COLO668 (cell line): ENCODE measurements at regions not wholly inside any gene's neighbourhood (a gene's known extent, or its start where the extent isn't known, plus 50 kb on each side); places are given as distances from the start of the nearest gene placed in this dataset.

Source experiments
- DNase-seq: peaks from one replicate; lab custom pipeline; 2025; ENCODE audit not compliant: unreplicated experiment; lab: John Stamatoyannopoulos, UW

DNA sequence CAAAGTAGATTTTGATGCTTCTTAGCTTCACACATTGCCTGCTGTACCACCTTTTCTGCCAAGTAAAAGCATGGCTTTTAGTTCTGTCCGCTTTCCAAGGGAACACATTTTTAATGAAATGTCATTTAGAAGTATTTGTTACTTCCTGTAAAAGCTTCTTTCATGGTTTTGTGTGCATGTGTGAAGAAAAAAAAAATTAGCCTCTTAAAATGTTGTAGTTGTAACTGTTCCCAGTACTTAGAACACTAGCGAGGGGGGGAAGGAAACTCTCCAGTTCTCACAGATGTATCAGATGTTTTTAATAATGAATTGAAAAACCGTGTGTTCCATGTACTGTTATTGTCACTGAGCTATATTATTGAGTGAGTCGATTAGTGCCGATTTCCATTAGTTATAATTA lies 568.3 kb upstream of the ADGRL2 start:
- DNase-seq: no peak

DNA sequence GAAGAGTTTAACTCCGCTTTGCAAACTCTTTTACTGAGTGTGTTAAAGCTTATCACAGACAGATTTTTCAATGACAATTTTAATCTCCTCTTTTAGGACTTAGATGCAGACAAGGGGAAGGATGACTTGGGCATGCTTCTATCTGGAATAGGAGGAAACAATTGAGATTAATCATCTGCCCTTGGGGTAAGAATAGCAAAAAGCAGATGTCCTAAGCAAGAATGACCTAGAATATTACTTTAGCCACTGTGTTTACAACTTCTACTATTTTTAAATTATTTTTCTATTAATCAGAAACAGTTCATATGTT lies 569.0 kb upstream of the ADGRL2 start:
- no peak for DNase-seq

DNA sequence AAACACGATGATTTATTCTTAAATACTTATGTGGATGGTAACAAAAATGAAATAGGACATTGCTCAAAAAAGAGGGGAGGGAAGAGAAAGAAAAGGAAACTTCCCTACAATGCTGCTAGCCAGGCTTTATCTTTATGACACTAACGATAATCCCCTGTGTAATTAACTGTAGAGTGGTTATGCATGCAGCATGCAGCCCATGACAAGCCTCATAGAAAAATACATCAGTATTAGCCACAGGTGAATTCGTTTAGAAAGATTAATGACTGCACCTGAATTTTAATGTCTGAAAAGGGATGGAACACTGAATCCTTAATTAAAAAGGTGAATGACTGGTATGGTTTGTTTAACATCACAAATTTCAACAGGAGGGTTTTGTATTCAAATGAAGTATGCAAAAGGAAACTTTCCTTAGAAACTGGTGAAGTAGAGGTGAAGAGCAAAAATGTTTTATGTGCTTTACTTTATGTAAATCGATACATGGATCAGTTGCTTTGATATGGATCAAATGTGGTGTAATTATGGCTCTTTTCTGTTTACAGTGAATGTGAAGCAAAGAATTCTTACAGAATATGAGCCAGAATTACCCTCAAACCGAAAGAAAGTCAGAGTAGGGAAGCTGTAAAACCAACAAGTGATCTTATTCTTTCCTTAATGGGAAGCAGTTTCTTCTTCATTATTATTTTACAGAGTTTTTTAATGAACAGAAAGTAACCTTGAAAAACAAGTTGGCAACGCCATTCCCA lies 569.6 kb upstream of the ADGRL2 start:
- DNase-seq: no peak

DNA sequence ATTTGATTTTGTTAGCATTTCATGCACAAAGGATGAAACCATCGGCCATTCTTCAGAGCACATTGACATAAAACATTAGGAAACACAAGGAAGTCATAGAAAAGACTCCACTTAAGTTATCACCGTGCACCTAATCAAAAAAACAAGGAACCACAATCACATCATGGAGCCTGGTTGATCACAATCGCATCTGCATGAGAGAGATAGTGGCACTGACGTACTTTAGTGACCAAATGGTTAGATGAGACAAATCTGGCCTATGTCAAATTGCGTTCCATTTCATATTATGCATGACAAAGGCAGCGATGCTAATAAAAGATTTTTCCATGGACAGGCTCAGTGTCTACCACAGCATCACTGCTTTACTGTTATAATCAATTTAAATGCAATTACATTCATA lies 571.8 kb upstream of the ADGRL2 start:
- DNase-seq: no peak

DNA sequence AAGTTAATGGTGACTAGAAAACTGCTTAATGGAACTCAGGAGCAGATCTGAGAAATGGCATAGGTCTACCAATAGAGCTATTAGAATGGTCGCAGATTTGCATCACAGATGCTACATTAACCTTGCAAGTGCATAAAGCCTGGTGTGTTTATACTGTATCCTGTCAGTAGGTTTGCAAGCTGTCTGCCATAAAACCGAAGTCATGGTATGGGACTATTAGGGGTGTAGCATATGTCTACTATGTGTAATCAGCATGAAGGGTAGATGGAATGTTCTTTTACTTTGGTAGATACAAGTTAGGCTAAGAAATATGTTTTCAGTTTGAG lies 574.2 kb upstream of the ADGRL2 start:
- DNase-seq: no peak

DNA sequence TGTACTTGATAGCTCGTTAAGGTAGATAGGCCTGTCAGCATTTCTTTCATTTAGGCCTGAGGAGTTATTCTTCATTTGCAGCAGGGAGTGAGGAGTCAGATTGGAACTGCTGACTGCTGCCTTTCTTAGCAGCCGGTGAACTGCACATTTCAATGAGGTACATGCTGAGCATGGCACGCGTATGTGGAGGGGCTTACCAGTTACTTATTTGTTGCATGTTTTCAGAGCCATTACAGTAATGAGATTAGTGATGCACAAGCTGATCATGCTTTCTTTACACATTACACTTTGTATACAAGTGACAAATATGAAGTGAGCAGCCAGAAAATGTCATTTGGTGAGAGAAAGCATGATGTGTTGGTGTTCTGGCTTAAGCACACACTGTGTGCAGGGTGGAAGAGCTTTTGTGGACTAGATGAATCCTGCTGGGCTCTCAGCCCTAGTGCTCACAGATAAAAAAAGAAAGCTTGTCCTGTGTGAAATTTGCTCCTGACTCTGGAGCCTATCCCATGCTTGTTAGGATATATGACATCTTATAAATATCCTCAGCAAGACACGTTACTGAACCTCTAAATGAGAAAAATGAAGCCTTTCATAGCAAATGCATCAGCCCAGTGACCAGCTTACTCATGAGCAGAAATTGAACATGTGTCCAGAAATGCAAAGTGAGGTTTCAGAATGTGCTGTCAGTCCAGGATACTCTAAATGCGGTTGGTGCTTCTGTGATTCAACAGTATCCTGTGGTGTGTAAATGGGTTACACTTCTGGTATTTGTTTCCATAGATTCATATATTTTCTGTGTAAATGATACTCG lies 574.7 kb upstream of the ADGRL2 start:
- no peak for DNase-seq

DNA sequence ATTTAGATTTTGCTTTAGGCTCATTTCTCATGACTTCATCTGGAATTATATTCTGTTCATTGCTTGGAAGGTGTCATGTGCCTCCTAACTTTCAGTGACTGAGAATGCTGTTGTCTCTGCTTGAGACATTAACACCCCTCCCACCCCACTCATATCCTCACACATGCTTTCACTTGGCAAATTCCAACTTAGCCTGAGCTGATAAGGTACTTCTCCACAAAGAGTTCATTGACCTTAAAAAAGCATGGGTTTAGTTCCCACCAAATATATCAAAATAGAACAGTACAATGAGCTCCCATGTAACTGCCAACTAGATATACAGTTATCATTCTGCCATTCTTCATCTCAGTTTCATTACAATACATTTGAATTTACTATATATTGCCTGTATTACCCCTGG lies 576.5 kb upstream of the ADGRL2 start:
- DNase-seq: no peak

DNA sequence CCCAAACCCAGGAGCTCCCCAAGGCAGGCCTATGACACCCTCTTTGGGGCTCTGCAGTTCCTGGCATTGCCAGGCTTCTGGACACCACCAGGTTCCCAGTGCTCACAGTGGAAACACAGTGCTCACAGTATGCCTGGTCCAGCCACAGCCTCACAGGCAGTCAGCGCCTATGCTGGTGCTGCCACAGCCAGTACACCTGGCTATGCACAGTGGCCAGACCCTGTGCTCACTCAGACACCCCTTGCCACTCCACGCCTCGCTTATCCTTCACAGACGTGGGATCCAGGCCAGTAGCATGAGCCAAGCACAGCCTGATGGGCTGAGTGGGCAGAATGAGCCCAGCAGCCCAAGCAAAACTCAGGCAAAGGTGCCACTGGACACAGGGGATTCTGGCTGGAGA lies 579.2 kb upstream of the ADGRL2 start:
- no peak for DNase-seq

DNA sequence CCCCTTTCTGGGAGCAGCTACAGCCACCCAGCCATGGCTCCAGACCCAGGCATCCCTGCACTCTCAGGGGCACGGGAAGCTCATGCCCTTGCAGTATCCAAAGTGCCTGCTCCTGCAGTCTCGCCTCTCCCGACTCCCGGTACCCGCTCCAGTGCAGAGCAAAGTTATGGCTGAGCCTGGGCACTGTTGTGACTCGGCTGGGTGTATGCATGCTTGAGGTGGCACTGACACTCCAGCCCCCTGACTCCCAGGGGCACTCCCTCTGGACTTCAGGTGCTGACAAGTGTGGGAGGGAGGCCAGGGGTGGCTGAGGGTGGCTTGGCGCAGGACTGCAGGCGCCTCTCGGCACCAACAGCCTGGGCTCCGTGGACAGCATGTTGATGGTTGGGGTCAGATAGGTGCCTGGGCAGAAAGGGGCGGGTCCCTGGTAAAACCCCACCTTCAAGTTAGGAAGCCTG lies 580.1 kb upstream of the ADGRL2 start:
- no peak for DNase-seq

DNA sequence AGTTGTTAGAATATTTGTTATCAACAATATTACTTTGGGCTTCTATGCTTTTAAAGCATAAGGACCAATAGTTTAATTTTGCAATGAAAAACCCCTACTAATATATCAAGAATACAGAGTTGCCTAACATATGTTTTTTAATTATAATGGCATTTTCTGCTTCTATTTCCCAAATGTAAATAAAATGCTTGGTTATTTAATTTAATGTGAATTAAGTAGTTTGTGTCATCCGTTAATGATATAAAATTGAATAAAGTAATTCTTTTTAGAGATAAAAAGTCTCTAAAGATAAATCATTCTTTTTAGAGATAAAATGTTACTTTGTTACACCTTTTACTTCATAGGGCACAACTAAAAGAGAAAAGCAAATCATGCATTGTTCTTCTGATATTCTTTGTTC lies 583.7 kb upstream of the ADGRL2 start:
- DNase-seq: no peak

DNA sequence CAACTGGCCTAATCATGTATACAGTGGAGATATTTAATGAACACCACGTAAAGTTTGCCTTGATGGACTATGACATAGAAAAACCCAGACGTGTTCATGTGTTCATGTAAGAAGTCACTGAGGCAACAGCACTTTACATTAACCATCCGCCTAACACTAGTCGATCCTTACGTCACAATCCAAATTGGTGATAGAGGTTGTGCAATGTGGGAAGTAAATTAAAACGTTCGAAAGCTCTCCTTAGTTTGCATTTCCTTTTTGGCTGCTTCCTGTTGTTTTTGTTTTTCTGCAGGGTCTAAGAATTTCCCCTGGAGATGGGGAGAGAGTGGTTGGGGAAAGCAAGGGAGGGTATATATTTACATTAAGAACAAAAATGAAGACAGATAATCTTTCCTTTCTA lies 587.5 kb upstream of the ADGRL2 start:
- no peak for DNase-seq

DNA sequence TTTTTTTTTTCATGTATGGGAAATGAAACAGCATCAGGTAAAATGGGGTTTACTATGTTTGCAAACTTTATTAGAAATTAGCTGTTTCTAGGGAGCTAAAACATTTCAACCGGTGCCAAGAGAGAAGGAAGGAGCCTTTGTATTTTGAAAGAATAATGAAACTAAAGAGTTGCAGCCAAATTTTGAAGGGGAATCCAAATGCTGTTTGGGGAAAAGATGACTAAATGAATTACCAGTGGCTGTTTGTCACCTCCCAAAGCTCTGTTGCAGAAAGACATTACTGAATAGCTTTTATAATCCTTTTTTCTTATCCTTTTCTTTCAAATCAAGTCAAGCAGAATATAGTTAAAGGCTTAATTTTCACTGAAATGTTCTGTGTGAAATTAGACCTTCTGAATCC lies 591.3 kb upstream of the ADGRL2 start:
- no peak for DNase-seq

DNA sequence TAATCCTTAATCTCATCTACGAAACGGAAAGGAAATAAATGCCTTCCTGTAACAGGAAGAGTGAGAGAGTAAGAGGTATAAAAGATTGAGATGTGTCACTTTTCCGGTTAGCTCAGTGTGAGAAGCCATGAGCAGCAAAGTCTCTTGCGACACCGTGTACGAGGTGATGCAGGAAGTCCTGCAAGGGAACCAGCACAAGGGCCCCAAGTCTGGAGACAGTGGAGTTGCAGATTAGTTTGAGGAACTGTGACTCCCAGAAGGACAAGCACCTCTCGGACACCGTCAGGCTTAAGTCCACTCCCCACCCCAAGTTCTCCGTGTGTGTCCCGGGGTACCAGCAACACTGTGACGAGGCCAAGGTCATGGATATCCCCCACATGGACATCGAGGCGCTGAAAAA lies 592.3 kb upstream of the ADGRL2 start:
- no peak for DNase-seq

DNA sequence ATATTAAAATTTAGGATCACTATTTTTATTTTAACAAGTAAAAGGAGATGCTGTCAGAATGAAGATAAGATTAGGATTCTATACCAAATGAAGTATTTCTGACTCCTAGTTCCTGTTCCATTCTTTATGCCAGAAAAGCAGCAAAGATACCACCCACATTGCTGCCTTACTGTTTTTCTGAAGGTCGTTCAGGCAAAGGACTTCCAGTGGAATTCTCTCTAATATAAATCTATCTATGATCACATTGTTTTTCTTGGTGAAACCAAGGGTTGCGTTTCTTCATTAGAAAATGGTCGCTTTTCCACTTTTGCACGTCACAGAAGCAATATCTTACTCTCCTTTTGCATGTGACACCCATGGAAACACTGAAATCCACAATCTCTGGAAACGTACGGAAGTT lies 594.8 kb upstream of the ADGRL2 start:
- DNase-seq: no peak

DNA sequence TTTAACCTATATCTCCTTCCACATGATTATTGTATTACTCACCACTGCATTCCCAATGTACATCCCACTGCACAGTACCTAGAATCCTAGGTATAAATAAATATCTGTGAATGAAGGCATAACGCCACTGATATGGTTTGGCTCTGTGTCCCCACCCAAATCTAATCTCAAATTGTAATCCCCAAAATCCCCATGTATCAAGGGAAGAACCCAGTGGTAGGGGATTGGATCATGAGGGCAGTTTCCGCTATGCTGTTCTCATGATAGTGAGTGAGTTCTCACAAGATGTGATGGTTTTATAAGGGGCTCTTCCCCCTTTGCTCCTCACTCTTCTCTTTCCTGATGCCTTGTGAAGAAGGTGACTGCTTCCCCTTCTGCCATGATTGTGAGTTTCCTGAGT lies 599.0 kb upstream of the ADGRL2 start:
- DNase-seq: no peak

DNA sequence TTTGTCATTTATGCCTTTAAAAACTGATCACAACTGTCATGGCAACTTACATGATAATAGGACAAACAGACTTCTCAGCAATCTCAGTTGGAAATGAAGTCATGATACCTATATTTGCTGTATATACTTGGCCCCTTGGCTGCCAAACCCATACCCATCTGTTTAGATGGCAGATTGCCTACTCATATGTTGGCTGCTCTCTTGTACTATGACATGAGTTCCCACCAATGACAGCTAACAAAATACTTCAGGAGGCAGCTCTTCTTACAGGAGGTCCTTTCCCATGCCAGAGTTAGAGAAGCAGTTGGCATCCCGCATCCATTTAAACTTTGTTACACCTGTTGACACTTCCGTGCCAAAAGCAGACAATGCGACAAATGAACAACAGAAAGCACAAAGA lies 603.1 kb upstream of the ADGRL2 start:
- no peak for DNase-seq

DNA sequence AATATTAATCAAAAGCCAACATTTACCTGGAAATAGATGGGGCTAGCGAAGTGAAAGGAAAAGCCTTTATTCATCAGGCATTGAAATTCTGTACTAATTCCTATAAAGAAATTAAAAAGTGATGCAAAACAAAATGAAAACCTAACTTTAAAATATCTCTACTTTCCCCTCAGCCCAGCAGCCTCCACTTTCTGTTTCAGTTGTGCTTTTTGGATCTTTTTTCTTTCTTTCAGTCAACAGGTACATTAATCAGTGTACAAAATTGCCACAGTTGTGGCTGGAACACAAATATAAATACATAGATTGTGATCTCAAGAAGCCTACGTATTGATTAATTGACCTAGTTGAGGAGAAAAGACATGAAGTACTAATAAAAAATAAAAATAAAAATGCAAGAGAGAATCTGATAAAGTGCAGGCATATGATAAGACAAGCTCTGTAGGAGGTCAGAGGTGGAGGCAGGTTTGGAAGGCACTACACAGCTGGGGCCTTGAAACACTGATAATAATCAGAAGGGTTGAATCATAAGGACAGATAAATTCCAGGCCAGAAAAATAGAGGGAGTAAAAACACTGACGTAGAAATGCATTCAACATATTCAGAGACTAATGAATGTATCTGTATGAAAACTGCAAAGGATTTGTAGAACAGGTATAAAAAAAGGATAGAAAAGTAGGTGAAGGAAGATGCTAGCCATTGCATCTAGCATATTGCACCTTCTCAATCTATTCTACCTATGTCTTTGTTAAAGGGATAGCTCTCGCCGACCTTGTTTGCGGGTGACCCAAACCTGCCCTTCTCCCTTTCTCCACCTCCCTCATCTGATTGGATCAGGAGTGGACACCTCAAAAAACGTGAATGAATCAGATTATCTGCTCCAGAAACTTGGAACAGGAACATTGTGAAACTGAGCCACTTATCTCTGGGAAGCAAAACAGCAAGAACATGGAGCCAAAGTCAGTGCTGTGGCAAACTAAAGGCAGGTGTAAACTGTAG lies 607.8 kb upstream of the ADGRL2 start:
- DNase-seq: no peak

DNA sequence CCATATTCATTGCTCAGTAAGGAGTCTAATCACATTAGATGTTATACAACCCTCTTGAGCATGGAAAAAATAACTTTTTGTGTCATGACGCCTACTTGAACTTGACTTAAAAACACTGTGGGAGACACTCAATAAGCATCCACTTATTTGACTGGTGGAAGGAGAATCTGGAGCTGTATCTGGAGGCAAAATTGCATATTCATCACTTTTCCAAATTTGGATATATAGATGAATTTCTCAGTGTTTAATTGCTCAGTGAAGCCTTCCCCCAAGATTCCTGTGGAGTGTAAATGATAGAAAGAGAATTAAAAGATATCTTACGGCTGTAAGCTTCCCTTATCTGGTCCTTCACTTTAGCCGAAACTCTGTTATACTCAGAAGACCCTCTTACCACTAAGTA lies 610.7 kb upstream of the ADGRL2 start:
- no peak for DNase-seq

DNA sequence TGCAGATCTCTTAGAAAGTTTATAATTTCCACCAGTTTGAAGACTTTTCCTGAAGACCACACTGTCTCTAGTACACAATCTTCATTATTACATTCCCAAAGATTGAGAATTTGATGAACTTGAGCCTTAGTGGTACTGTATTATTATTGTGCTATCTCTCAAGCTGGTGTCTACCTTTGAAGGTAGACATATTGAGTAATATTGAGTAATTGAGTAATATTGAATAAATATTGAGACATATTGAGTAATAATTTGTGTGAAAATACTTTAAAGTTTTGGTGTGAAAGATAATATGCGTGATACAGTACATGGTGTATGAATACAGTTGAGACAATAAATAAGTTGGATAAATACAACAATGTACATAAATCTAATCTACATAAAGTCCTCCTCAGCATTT lies 613.1 kb upstream of the ADGRL2 start:
- no peak for DNase-seq

DNA sequence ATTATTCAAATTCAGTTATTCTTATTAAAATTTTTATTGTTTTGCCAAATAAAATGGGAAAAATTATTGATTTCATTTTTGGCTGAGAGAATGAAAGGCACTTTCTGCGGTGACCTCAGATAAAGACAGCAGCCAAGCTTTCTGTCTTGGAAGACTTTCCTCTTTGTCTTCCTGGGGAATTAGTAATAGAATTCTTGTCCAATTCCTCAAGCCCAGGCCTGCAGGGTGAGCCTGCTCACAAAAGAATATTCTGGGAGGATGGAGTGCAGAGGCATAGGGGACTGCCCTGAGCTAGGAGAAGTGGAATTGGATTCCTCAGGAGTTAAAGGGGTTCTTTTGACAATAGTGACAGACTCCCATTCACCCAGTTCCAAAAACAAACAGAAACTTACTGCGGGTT lies 614.5 kb upstream of the ADGRL2 start:
- DNase-seq: no peak

DNA sequence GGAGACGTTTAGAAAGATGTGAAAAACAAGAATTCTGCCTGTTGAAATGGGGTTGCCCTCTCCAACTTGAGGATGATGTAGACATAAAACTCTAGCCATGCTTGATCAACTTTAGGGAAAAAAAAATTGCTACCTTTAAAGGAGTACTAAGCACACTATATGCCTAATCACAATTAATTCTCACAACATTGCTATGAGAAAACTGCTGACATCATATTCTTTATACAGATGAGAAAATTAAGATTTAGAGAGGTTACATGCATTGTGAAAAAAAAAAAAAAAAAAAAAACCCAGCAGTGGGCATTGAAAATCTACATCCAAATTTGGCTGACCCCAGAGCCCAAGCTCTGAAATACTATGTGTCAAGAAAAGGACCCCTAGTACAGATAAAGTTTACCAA lies 617.2 kb upstream of the ADGRL2 start:
- no peak for DNase-seq

DNA sequence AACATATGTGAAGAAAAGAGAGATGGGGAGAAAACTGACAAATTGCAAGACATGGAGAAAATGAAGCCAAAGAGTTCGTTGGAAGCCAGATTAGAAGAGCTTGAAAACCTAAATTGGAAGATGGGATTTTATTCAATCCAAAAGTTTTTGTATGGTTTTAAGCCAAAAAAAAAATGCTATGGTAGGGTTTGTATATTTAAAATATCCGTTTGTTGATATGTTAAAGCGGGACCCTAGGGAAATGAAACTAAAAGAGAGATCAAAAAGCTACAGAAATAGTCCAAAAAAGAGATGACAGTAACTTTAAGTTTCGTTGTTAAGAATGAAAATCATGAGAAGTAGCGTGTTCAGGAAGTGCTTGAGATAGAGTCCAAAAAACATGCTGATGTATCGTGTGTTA lies 617.7 kb upstream of the ADGRL2 start:
- no peak for DNase-seq
